CD14-positive monocyte (primary cell): ENCODE measurements at regions not wholly inside any gene's neighbourhood (a gene's known extent, or its start where the extent isn't known, plus 50 kb on each side); places are given as distances from the start of the nearest gene placed in this dataset.

Experiments used
- DNase-seq, 3 donors: peaks; one replicate each; pipeline ENCODE4 v3.0.0-alpha.2; 2011 to 2022
- H2AFZ ChIP-seq: 2 replicates; pipeline ENCODE4 v1.6.0; 2012; ENCODE audit warnings: mild to moderate bottlenecking, low read depth, low read length, inconsistent platforms; ENCODE audit not compliant: insufficient read depth, poor library complexity, severe bottlenecking
- H3K27ac ChIP-seq, 2 donors: 1 replicate in 1 of 2; 2 replicates in 1 of 2; pipeline ENCODE4 v1.5.1; 2012 to 2013; ENCODE audit warnings: low read length in 2 of 2, control low read depth in 1 of 2, inconsistent platforms in 1 of 2, low read depth in 1 of 2, mild to moderate bottlenecking in 1 of 2
- H3K27me3 ChIP-seq, 2 donors: one replicate each; pipeline versions ENCODE4 v1.6.0 to v1.6.1; 2011 to 2013; ENCODE audit warnings: low read length in 2 of 2; ENCODE audit not compliant: control insufficient read depth in 2 of 2, insufficient read depth in 2 of 2
- H3K36me3 ChIP-seq, 2 donors: replicated peaks in 1 of 2; 1 replicate in 1 of 2; 2 replicates in 1 of 2; pipeline versions ENCODE4 v1.5.1 to v1.6.1; 2012 to 2013; ENCODE audit warnings: low read length in 2 of 2, control low read depth in 1 of 2, inconsistent platforms in 1 of 2, mild to moderate bottlenecking in 1 of 2; ENCODE audit not compliant: insufficient read depth in 2 of 2, control insufficient read depth in 1 of 2
- H3K4me1 ChIP-seq, 2 donors: 1 replicate in 1 of 2; 2 replicates in 1 of 2; pipeline versions ENCODE4 v1.5.1 to v1.6.1; 2012 to 2013; ENCODE audit warnings: low read length in 2 of 2, control low read depth in 1 of 2, inconsistent platforms in 1 of 2, mild to moderate bottlenecking in 1 of 2, moderate library complexity in 1 of 2; ENCODE audit not compliant: insufficient read depth in 2 of 2, control insufficient read depth in 1 of 2
- H3K4me2 ChIP-seq: replicated peaks from 2 replicates; pipeline ENCODE3; 2012; ENCODE audit warnings: low read length, moderate library complexity, mild to moderate bottlenecking; ENCODE audit not compliant: poor library complexity, severe bottlenecking; ENCODE audit errors: extremely low read depth
- H3K4me3 ChIP-seq, 3 experiments: fragments of 200-600 bp in 1 of 3; sonication (generic) in 1 of 3; replicated peaks in 1 of 3; 1 replicate in 2 of 3; 2 replicates in 1 of 3; pipeline ENCODE4 v1.5.1; 2011 to 2013; ENCODE audit warnings: low read length in 3 of 3, mild to moderate bottlenecking in 3 of 3, control low read depth in 2 of 3, low read depth in 2 of 3, inconsistent platforms in 1 of 3, moderate library complexity in 1 of 3
- H3K79me2 ChIP-seq: 2 replicates; pipeline ENCODE4 v1.6.0; 2012; ENCODE audit warnings: mild to moderate bottlenecking, control low read depth, inconsistent platforms, low read length, moderate library complexity; ENCODE audit not compliant: insufficient read depth
- H3K9ac ChIP-seq: 2 replicates; pipeline ENCODE4 v1.6.0; 2017; ENCODE audit warnings: low read length, mild to moderate bottlenecking; ENCODE audit not compliant: insufficient read depth, poor library complexity, severe bottlenecking
- H3K9me3 ChIP-seq, 2 donors: replicated peaks in 1 of 2; 1 replicate in 1 of 2; 2 replicates in 1 of 2; pipeline versions ENCODE4 v1.5.1 to v1.6.1; 2012 to 2013; ENCODE audit warnings: low read length in 2 of 2, control low read depth in 1 of 2; ENCODE audit not compliant: control insufficient read depth in 1 of 2, insufficient read depth in 1 of 2
- H4K20me1 ChIP-seq: 2 replicates; pipeline ENCODE4 v1.6.0; 2012; ENCODE audit warnings: mild to moderate bottlenecking, low read length, control low read depth, moderate library complexity; ENCODE audit not compliant: insufficient read depth
- H3K27ac Mint-ChIP-seq, 7 donors: one replicate each; pipeline ENCODE4 v1.8.0; 2020; ENCODE audit warnings: mild to moderate bottlenecking in 7 of 7, mixed read lengths in 7 of 7, moderate library complexity in 6 of 7, inconsistent platforms in 2 of 7
- H3K27me3 Mint-ChIP-seq, 3 donors: one replicate each; pipeline ENCODE4 v1.8.0; 2021 to 2022; ENCODE audit warnings: low read depth in 3 of 3, mild to moderate bottlenecking in 3 of 3, mixed read lengths in 3 of 3, moderate library complexity in 3 of 3, inconsistent platforms in 1 of 3
- H3K36me3 Mint-ChIP-seq, 2 donors: one replicate each; pipeline ENCODE4 v1.8.0; 2020; ENCODE audit warnings: mixed read lengths in 2 of 2, inconsistent platforms in 1 of 2, mild to moderate bottlenecking in 1 of 2
- H3K4me1 Mint-ChIP-seq: one replicate; pipeline ENCODE4 v1.8.0; 2020; ENCODE audit warnings: mild to moderate bottlenecking, mixed read lengths
- H3K4me3 Mint-ChIP-seq, 2 donors: one replicate each; pipeline ENCODE4 v1.8.0; 2020; ENCODE audit warnings: mild to moderate bottlenecking in 2 of 2, mixed read lengths in 2 of 2, moderate library complexity in 1 of 2
- H3K9me3 Mint-ChIP-seq, 7 donors: one replicate each; pipeline ENCODE4 v1.8.0; 2020 to 2022; ENCODE audit warnings: mixed read lengths in 7 of 7, mild to moderate bottlenecking in 6 of 7, moderate library complexity in 6 of 7, inconsistent platforms in 2 of 7
- CTCF ChIP-seq: fragments of 200-600 bp; IDR thresholded peaks from one replicate; pipeline ENCODE4 v1.8.0; 2022; ENCODE audit warnings: antibody characterized with exemption, mild to moderate bottlenecking
- WGBS: methylation state at CpG from one replicate; pipeline ENCODE4 v1.1.5; 2013; ENCODE audit warnings: missing lambda C conversion rate; ENCODE audit not compliant: insufficient coverage; 5-methylcytosine and 5-hydroxymethylcytosine counted together
- intact Hi-C, 2 donors: fragments of 100-400 bp; cut with micrococcal nuclease; formaldehyde crosslinking; loops; one replicate each; pipeline versions ENCODE4 v1.15.0 to v1.15.1; 2023

GRCh38 chr3:152729906-152730305 lies 105.0 kb upstream of the P2RY1 start:
- DNase-seq: no peak
- H3K4me1 Mint-ChIP-seq: no peaks in the 10 kb centered on the region
- Histone ChIP-seq H3K27ac (no peak overlapping the region), H3K9ac (no peak overlapping the region), H3K4me2 (no peak overlapping the region), H3K36me3 (no peaks in the 10 kb centered on the region), H3K9me3 (peaks cover 0 to 3% of the 10 kb centered on the region in 2 donors), H3K27me3 (no peaks in the 10 kb centered on the region), H3K4me1 (no peaks in the 10 kb centered on the region), H3K4me3 (no peak overlapping the region), H3K79me2 (no peaks in the 10 kb centered on the region), H4K20me1 (no peaks in the 10 kb centered on the region), H2AFZ (no peak overlapping the region)
- no peak overlapping the region for H3K27ac Mint-ChIP-seq
- no peak for TF ChIP-seq CTCF
- no peak overlapping the region for H3K4me3 Mint-ChIP-seq
- intact Hi-C loops: no loop called here
- no CpG with 5 or more reads among the region's 5 CpGs for WGBS
- H3K9me3 Mint-ChIP-seq: peaks cover 0 to 4% (median 3%) of the 10 kb centered on the region in 7 donors
- H3K27me3 Mint-ChIP-seq: peaks cover 0 to 2% (median 0%) of the 10 kb centered on the region in 3 donors
- H3K36me3 Mint-ChIP-seq: no peaks in the 10 kb centered on the region

GRCh38 chr3:152731511-152731910 lies 103.4 kb upstream of the P2RY1 start:
- H3K27me3 ChIP-seq: no peaks in the 10 kb centered on the region
- no peak overlapping the region for H3K9ac ChIP-seq
- Mint-ChIP-seq H3K4me1 (no peaks in the 10 kb centered on the region), H3K36me3 (no peaks in the 10 kb centered on the region), H3K9me3 (peaks cover 0 to 4% (median 0%) of the 10 kb centered on the region in 7 donors), H3K27me3 (peaks cover 0 to 2% (median 0%) of the 10 kb centered on the region in 3 donors), H3K4me3 (no peak overlapping the region), H3K27ac (no peak overlapping the region)
- H3K4me1 ChIP-seq: no peaks in the 10 kb centered on the region
- H3K36me3 ChIP-seq: no peaks in the 10 kb centered on the region
- no peak overlapping the region for H3K4me2 ChIP-seq
- H3K27ac ChIP-seq: no peak overlapping the region
- no peak overlapping the region for H2AFZ ChIP-seq
- no peaks in the 10 kb centered on the region for H3K79me2 ChIP-seq
- H3K4me3 ChIP-seq: no peak overlapping the region
- 100% methylated on average over 1 of the region's 2 CpGs for WGBS
- no peak for TF ChIP-seq CTCF
- intact Hi-C loops: no loop called here
- DNase-seq: no peak
- no peaks in the 10 kb centered on the region for H3K9me3 ChIP-seq
- H4K20me1 ChIP-seq: no peaks in the 10 kb centered on the region
